ENCODE measurements at regions not wholly inside any gene's neighbourhood (a gene's known extent, or its start where the extent isn't known, plus 50 kb on each side); places are given as distances from the start of the nearest gene placed in this dataset.

- no peaks in the 10 kb centered on the region for H4K20me1 ChIP-seq (ENCODE audit: insufficient read depth, low read length, poor library complexity, severe bottlenecking)
- peaks cover 4% of the 10 kb centered on the region; the same call in 1 of the 2 replicates for H3K9me3 ChIP-seq (ENCODE audit: insufficient read depth, low read depth, low read length)
- no peaks in the 10 kb centered on the region for H3K9me2 ChIP-seq (replicated peaks; ENCODE audit: low read depth, low read length)
- H3K27me3 ChIP-seq (ENCODE audit: insufficient read depth, low read length, poor library complexity, severe bottlenecking): no peaks in the 10 kb centered on the region
- H2AFZ ChIP-seq (ENCODE audit: low read length): no peak overlapping the region
- TF ChIP-seq CTCF (conservative IDR thresholded peaks at IDR 0.05; ENCODE audit: low read length) (no peak), EZH2phosphoT487 (IDR thresholded peaks at IDR 0.05; ENCODE audit: borderline replicate concordance) (no peak)
- no peak overlapping the region for H3K4me3 ChIP-seq (ENCODE audit: low read length, poor library complexity, severe bottlenecking)
- H3K9ac ChIP-seq (ENCODE audit: low read depth, low read length, poor library complexity, severe bottlenecking): no peak overlapping the region
- peaks cover 6% of the 10 kb centered on the region for H3K4me1 ChIP-seq (ENCODE audit: insufficient read depth, low read length, poor library complexity, severe bottlenecking)
- no peak overlapping the region for H3K4me2 ChIP-seq (ENCODE audit: low read depth, low read length, poor library complexity, severe bottlenecking)
- H3K36me3 ChIP-seq (ENCODE audit: insufficient read depth, low read length): no peaks in the 10 kb centered on the region
- H3K79me2 ChIP-seq (ENCODE audit: insufficient read depth, low read length): no peaks in the 10 kb centered on the region
- no peaks in the 10 kb centered on the region for H3F3A ChIP-seq (ENCODE audit: low read depth)
Observed at GRCh38 chr10:33665501-33665900, 331.0 kb upstream of the NRP1 start.

- Histone ChIP-seq H3K4me1 (ENCODE audit: insufficient read depth, low read length, poor library complexity, severe bottlenecking) (peaks cover 6% of the 10 kb centered on the region), H3K9me2 (replicated peaks; ENCODE audit: low read depth, low read length) (no peaks in the 10 kb centered on the region), H3K27me3 (ENCODE audit: insufficient read depth, low read length, poor library complexity, severe bottlenecking) (no peaks in the 10 kb centered on the region), H3K9me3 (ENCODE audit: insufficient read depth, low read depth, low read length) (peaks cover 4% of the 10 kb centered on the region; the same call in 1 of the 2 replicates), H4K20me1 (ENCODE audit: insufficient read depth, low read length, poor library complexity, severe bottlenecking) (no peaks in the 10 kb centered on the region), H3K4me3 (ENCODE audit: low read length, poor library complexity, severe bottlenecking) (no peak overlapping the region), H3K36me3 (ENCODE audit: insufficient read depth, low read length) (no peaks in the 10 kb centered on the region), H3F3A (ENCODE audit: low read depth) (no peaks in the 10 kb centered on the region), H3K79me2 (ENCODE audit: insufficient read depth, low read length) (no peaks in the 10 kb centered on the region), H3K9ac (ENCODE audit: low read depth, low read length, poor library complexity, severe bottlenecking) (no peak overlapping the region), H2AFZ (ENCODE audit: low read length) (no peak overlapping the region), H3K4me2 (ENCODE audit: low read depth, low read length, poor library complexity, severe bottlenecking) (no peak overlapping the region)
- TF ChIP-seq CTCF (conservative IDR thresholded peaks at IDR 0.05; ENCODE audit: low read length) (no peak), EZH2phosphoT487 (IDR thresholded peaks at IDR 0.05; ENCODE audit: borderline replicate concordance) (no peak)
Observed at GRCh38 chr10:33664070-33664469, 329.6 kb upstream of the NRP1 start.

GRCh38 chr10:33661580-33662336 lies 327.3 kb upstream of the NRP1 start:
- H3K79me2 ChIP-seq (ENCODE audit: insufficient read depth, low read length): no peaks in the 10 kb centered on the region
- no peaks in the 10 kb centered on the region for H3F3A ChIP-seq (ENCODE audit: low read depth)
- H3K27me3 ChIP-seq (ENCODE audit: insufficient read depth, low read length, poor library complexity, severe bottlenecking): no peaks in the 10 kb centered on the region
- no peak overlapping the region for H2AFZ ChIP-seq (ENCODE audit: low read length)
- H3K36me3 ChIP-seq (ENCODE audit: insufficient read depth, low read length): no peaks in the 10 kb centered on the region
- no peak overlapping the region for H3K4me3 ChIP-seq (ENCODE audit: low read length, poor library complexity, severe bottlenecking)
- no peak overlapping the region for H3K4me2 ChIP-seq (ENCODE audit: low read depth, low read length, poor library complexity, severe bottlenecking)
- H3K9me3 ChIP-seq (ENCODE audit: insufficient read depth, low read depth, low read length): peaks cover 4% of the 10 kb centered on the region; the same call in 1 of the 2 replicates
- no peaks in the 10 kb centered on the region for H3K9me2 ChIP-seq (replicated peaks; ENCODE audit: low read depth, low read length)
- TF ChIP-seq EZH2phosphoT487 (IDR thresholded peaks at IDR 0.05; ENCODE audit: borderline replicate concordance) (no peak), CTCF (conservative IDR thresholded peaks at IDR 0.05; ENCODE audit: low read length) (no peak)
- peaks cover under 1% of the 10 kb centered on the region for H3K4me1 ChIP-seq (ENCODE audit: insufficient read depth, low read length, poor library complexity, severe bottlenecking)
- H4K20me1 ChIP-seq (ENCODE audit: insufficient read depth, low read length, poor library complexity, severe bottlenecking): no peaks in the 10 kb centered on the region
- no peak overlapping the region for H3K9ac ChIP-seq (ENCODE audit: low read depth, low read length, poor library complexity, severe bottlenecking)
